HG03135 (cell line): ENCODE measurements at regions not wholly inside any gene's neighbourhood (a gene's known extent, or its start where the extent isn't known, plus 50 kb on each side); places are given as distances from the start of the nearest gene placed in this dataset.
"Not testable (repeated sequence)": the region's sequence is repeated elsewhere in the genome, so short reads cannot be mapped to it uniquely, and the experiment has no call there.

Experiments
- ATAC-seq: cut with Tn5 transposase; IDR thresholded peaks from one replicate; pipeline ENCODE4 v1.9.1; 2021; ENCODE audit warnings: mild to moderate bottlenecking, moderate library complexity; ENCODE audit not compliant: unreplicated experiment

DNA sequence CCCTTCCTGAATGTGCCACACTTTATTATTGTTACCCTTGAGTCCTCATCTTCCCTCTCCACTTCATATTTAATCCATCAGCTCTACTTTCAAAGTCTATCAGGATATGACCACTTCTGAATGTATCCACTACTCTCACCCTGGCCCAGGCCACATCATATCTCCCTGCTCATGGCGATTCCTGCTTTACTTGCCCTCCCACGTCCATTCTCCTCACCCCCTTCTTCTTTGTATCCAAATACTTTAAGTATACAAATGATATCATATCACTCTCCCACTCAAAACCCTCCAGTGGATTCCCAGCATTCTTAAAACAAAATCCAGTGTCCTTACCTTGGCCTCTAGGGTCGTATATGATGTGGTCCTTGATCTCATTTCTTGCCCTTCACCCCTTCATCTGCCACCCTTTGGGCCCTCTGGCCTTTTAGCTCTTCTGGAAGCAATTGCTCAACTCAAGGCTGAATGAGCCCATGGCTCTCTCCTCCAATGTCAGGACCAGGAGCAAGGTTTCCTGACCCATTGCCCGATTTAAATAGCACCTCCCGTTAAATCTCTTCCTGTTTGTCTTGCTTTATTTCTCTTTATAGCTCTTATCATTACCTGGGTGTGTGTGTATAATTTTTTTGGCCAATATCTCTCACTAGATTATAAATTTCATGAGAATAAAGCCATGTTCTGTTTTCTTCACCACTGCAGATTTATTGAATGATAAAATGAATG lies 205.9 kb upstream of the ECI2 start:
- no peak for ATAC-seq

- ATAC-seq = no peak
Measured at GRCh38 chr6:4340544-4340943, 205.2 kb upstream of the ECI2 start.

- ATAC-seq = no peak
Measured at GRCh38 chr6:4338884-4339283, 203.5 kb upstream of the ECI2 start.

DNA sequence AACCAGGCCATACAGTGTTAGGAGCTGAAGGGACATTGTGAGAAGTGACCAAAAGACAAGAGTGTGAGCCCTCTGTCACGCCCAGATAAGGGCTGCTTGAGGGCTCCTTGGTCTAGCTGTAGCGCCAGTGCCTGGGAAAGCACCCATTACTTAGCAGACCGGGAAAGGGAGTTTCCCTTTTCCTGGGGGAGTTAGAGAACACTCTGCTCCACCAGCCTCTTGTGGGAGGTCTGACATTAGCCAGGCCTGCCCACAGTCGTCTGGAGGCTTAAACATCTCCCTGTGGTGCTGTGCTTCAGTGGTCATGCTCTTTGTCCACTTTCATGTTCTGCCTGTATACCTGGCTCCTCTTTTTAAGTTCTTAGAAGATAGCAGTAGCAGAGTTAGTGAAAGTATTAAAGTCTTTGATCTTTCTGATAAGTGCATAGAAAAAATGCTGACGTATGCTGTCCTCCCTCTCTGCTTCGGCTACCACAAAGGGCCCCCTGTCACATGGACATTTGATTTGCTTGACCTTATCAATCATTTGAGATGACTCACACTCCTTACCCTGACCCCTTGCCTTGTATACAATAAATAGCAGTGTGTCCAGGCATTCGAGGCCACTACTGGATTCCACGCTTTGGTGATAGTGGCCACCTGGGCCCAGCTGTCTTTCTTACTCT lies 201.5 kb upstream of the ECI2 start:
- no peak for ATAC-seq

- ATAC-seq = no peak
Measured at GRCh38 chr6:4336084-4336483, 200.7 kb upstream of the ECI2 start.

- not testable (repeated sequence) for ATAC-seq
Measured at GRCh38 chr6:4334158-4334740, 198.9 kb upstream of the ECI2 start.

DNA sequence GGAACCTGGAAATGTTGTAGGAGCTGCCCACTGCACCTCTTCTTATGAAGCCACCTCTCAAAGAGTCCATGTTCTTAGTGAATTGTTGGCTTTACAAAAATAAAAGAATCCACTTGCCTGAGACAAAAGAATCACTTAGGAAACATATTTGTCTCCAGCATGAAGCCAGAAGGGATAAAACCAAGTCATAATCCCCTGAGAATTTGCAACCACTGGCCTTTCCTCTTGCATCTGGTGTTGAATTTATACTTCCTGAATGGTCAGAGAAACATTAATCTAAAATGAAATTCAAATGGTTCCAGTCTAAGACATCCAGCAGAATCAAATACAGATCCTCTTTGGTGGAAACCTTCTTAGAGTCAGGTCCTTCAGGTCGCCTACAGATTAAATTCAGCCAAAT lies 192.5 kb upstream of the ECI2 start:
- ATAC-seq = no peak

GRCh38 chr6:4324746-4325145 lies 189.4 kb upstream of the ECI2 start:
- ATAC-seq = no peak

GRCh38 chr6:4323322-4323721 lies 187.9 kb upstream of the ECI2 start:
- ATAC-seq = no peak

DNA sequence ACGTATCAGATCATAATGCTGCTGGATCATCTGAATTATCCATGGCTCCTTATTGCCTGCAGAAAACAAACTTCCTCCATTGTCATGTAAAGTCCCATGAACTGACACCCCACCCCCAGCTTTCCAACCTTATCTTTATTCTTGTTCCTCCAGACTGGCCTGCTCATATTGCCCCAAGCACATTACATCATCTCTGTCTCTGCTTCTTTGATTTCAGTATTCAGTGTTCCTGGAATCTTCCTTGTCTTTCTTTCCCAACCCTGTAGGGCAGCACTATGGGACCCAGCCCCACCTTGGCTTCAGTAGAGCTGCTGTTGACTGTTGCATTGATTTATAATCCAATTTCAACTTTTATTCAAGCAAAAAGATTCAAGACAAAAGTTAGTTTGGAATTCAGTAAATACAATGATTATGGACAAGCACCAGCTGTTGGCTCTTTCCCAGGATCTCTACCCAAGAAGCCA lies 187.5 kb upstream of the ECI2 start:
- no peak for ATAC-seq

GRCh38 chr6:4322134-4322845 lies 186.9 kb upstream of the ECI2 start:
- ATAC-seq = no peak

DNA sequence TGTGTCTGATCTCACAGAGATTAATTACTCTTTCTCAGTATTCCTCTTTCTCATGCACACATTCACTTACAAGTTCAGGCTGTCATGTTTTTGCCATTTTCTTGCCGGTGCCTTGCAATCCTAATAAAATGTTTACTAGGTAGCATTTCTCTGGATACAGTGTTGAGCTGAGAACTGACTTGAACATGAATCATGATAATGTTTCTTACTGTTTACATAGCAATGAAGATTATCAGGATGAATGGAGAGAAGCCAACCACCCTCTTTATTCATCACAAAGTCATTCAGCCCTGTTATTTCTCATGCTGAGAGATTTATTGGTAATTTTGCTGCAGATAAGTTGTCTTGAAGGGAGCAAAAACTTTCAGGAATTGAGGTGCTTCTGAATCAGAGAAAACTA lies 185.5 kb upstream of the ECI2 start:
- no peak for ATAC-seq

DNA sequence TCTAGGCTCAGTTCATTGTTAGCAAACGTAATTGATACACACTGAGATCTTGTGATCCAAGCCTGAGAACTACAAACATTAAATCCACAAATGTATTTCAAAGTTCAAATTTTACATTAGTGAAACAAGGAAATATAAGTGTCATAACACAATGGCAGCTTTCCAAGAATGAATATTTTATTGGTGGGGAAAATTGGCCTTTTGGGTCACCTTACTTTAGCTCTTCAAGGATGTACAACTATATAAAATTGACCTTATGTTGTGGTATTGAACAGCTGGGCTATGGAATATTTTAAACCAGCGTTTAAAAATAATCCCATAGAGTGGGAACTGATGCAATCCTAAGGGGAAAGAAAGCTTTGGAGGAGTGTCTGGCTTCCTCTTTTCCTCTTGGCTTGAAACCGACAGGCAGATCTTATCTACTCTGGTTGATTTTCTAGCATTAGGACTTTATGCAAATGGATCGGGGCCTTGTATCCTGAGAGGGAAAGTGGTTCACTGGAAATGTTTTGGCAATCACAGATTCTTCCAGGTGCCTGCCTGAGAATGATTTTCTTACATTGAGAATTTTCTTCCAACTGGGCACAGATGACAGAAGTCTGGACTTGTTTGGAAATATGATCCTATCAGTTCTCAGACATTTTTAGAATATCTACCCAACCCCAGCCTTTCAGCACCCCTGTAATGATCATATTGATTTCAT lies 184.8 kb upstream of the ECI2 start:
- no peak for ATAC-seq

DNA sequence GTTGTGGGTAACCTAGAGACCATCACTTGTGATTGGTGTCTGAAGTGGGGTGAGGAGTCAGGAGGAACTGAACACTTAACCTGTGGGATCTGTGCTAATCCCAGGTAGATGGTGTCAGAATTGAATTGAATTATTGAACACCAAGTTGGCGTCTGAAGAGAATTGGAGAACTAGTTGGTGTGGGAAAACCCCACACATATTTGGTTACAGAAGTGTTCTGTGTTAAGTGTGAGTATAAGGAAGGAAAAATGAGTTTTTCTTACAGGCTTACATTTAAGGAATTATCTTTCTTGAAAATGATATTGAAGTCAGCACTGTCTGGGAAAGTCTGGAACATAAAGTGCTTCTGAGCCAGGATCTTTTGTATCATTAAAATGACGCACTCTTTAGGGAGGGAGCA lies 182.9 kb upstream of the ECI2 start:
- no peak for ATAC-seq

GRCh38 chr6:4316867-4317400 lies 181.6 kb upstream of the ECI2 start:
- ATAC-seq = no peak

DNA sequence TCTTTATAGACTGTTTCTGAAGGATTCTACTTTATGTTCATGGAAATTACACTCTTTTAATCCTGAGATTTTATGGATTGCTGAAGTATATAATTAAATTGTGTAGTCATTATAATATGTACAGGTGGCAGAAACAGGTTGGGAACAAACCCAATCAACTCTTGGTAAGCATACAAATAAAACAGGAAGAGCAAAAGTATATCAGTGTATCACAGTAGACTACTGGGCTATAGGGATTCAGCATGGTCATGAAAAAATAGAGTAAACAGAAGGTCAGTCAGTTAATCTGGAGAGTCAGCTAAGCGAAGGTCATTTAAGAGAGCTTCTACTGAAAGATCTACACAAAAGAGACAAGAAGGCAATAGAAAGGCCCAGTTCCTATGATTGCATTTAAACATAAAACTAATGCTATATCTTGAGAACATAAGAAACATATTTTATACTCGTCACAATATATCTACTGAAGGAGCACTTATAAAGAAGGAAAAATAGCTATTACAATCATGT lies 178.9 kb upstream of the ECI2 start:
- ATAC-seq = no peak

- ATAC-seq = no peak
Measured at GRCh38 chr6:4313044-4313686, 177.8 kb upstream of the ECI2 start.

- no peak for ATAC-seq
Measured at GRCh38 chr6:4311976-4312860, 176.8 kb upstream of the ECI2 start.

GRCh38 chr6:4309540-4309939 lies 174.2 kb upstream of the ECI2 start:
- no peak for ATAC-seq
